ENCODE measurements at regions not wholly inside any gene's neighbourhood (a gene's known extent, or its start where the extent isn't known, plus 50 kb on each side); places are given as distances from the start of the nearest gene placed in this dataset.

DNA sequence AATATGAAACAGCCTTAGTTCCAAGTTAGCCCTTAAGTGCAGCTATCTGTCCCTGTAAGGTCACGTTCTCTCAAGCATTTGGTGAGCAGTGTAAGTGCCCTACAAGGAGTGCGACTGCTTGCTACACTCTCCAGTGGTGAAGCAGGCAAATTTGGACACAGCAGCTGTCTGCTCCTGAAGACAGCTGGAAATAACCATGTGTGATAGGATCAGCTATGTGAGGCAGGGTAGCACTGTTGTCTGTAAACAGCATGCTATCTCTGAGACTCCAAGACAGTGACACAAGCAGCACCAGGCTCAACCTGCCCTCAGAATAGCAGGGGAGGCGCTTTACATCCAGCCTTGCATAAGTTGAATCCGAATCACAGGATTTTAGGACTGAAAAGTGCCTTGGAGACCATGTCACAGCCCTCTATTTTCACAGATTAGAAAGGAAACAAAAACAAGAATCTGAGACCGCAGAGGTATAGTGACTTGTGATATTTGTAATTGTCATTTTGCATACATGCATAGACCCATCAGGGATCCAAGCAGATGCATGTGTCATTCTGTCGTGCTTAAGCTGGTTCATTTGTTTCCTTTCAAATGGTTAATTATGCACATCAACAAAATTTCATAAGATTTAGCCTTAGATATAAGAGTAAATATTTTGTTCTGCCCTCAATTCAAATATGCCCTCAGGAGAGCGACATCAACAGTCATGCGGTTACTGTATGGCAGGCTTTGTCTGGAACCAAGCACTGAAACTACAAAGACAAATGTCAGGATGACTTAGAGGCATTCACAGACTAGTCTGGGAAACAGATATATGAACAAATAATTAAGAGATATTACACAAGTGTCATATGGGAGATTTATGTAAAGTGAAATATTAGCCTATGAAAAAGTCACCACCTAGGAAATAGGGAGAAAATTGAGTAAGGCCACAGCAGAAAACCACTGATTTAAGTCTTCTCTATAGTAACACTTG lies 134.9 kb upstream of the NRIP1 start:
- TF ChIP-seq, protein P1, sequence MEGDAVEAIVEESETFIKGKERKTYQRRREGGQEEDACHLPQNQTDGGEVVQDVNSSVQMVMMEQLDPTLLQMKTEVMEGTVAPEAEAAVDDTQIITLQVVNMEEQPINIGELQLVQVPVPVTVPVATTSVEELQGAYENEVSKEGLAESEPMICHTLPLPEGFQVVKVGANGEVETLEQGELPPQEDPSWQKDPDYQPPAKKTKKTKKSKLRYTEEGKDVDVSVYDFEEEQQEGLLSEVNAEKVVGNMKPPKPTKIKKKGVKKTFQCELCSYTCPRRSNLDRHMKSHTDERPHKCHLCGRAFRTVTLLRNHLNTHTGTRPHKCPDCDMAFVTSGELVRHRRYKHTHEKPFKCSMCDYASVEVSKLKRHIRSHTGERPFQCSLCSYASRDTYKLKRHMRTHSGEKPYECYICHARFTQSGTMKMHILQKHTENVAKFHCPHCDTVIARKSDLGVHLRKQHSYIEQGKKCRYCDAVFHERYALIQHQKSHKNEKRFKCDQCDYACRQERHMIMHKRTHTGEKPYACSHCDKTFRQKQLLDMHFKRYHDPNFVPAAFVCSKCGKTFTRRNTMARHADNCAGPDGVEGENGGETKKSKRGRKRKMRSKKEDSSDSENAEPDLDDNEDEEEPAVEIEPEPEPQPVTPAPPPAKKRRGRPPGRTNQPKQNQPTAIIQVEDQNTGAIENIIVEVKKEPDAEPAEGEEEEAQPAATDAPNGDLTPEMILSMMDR (conservative IDR thresholded peaks at IDR 0.05; ENCODE audit: low read length), result no peak
- TF ChIP-seq EZH2phosphoT487 (IDR thresholded peaks at IDR 0.05; ENCODE audit: borderline replicate concordance), result no peak
